Activated CD4-positive, alpha-beta T cell treated with anti-CD3 and anti-CD28 coated beads, Interleukin-2, amount 10 ng/mL, durations not matched to agents 7 days and 5 days (primary cell): ENCODE measurements at regions not wholly inside any gene's neighbourhood (a gene's known extent, or its start where the extent isn't known, plus 50 kb on each side); places are given as distances from the start of the nearest gene placed in this dataset.

Source experiments
- CTCF ChIA-PET: fragments of 350-600 bp; sonication (Branson Sonifier 250); formaldehyde crosslinking; loops from one replicate; lab custom pipeline; 2021; ENCODE audit warnings: antibody characterized with exemption; lab: Charles Lee
- POLR2A ChIA-PET: fragments of 350-600 bp; sonication (Branson Sonifier 250); formaldehyde crosslinking; loops from one replicate; lab custom pipeline; 2021; ENCODE audit warnings: antibody characterized with exemption; lab: Charles Lee
- DNase-seq: peaks from one replicate; pipeline ENCODE4 v3.0.0-alpha.2; 2020
- H3K27ac Mint-ChIP-seq: one replicate; pipeline ENCODE4 v1.8.0; 2021; ENCODE audit warnings: mild to moderate bottlenecking, moderate library complexity, mixed read lengths
- H3K27me3 Mint-ChIP-seq: one replicate; pipeline ENCODE4 v1.8.0; 2021; ENCODE audit warnings: mixed read lengths
- H3K36me3 Mint-ChIP-seq: one replicate; pipeline ENCODE4 v1.8.0; 2021; ENCODE audit warnings: low read depth, mixed read lengths
- H3K4me1 Mint-ChIP-seq: one replicate; pipeline ENCODE4 v1.8.0; 2021; ENCODE audit warnings: mixed read lengths
- H3K4me3 Mint-ChIP-seq: one replicate; pipeline ENCODE4 v1.8.0; 2021; ENCODE audit warnings: mild to moderate bottlenecking, moderate library complexity, mixed read lengths
- H3K9me3 Mint-ChIP-seq: one replicate; pipeline ENCODE4 v1.8.0; 2021; ENCODE audit warnings: mixed read lengths

DNA sequence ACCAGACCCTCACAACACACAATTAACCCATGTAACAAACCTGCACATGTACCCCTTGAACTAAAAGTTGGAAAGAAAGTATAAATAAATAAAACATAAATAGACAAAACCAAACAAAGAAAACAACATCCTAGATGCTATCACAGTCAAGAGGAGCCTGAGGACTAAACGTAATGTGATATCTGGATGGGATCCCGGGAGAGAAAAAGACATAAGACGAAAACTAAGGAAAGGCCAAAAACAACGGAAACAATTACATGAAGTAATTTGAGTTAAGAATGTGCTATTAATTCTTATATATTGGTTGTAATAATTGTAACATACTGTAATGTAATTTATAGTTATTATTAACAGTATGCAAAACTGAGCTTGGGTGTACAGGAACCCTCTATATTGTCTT lies 793.9 kb downstream of the SEMA5A start:
- H3K27me3 Mint-ChIP-seq: no peaks in the 10 kb centered on the region
- no peak for DNase-seq

DNA sequence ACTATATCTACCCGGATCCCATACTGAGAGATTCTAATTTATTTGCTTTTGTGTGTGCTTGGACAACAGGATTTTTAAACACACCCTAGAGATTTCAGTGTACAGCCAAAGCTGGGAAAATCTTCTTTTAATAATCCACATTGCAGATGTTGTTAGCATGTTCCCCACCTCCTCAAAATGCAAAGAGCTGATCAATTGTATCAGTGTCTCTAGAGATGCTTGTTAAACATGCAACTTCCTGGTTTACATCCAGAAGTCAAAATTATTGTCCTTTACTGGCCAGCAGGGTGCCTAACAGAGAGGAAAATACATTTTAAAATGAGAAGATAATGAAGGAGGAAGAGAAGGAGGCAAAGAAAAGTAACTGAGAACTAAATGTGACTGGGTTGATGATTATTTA lies 793.3 kb downstream of the SEMA5A start:
- H3K27ac Mint-ChIP-seq: no peak overlapping the region
- H3K36me3 Mint-ChIP-seq: no peaks in the 10 kb centered on the region
- no peaks in the 10 kb centered on the region for H3K4me1 Mint-ChIP-seq
- CTCF ChIA-PET: no interaction called here
- POLR2A ChIA-PET: no interaction called here
- peaks cover 9% of the 10 kb centered on the region for H3K9me3 Mint-ChIP-seq
- DNase-seq: no peak
- H3K27me3 Mint-ChIP-seq: no peaks in the 10 kb centered on the region
- H3K4me3 Mint-ChIP-seq: no peak overlapping the region

More for the DNA sequence above, 793.9 kb downstream of the SEMA5A start:
- no peak overlapping the region for H3K27ac Mint-ChIP-seq
- H3K4me1 Mint-ChIP-seq: no peaks in the 10 kb centered on the region
- H3K9me3 Mint-ChIP-seq: peaks cover 6% of the 10 kb centered on the region
- H3K36me3 Mint-ChIP-seq: no peaks in the 10 kb centered on the region
- no peak overlapping the region for H3K4me3 Mint-ChIP-seq
- ChIA-PET CTCF (no interaction called here), POLR2A (no interaction called here)

- no peaks in the 10 kb centered on the region for H3K36me3 Mint-ChIP-seq
- peaks cover 24% of the 10 kb centered on the region for H3K9me3 Mint-ChIP-seq
- no peak for DNase-seq
- ChIA-PET POLR2A (no interaction called here), CTCF (no interaction called here)
- H3K27me3 Mint-ChIP-seq: no peaks in the 10 kb centered on the region
- H3K4me1 Mint-ChIP-seq: no peaks in the 10 kb centered on the region
- H3K4me3 Mint-ChIP-seq: no peak overlapping the region
- H3K27ac Mint-ChIP-seq: no peak overlapping the region
Observed at GRCh38 chr5:8756498-8757084, 789.3 kb downstream of the SEMA5A start.

DNA sequence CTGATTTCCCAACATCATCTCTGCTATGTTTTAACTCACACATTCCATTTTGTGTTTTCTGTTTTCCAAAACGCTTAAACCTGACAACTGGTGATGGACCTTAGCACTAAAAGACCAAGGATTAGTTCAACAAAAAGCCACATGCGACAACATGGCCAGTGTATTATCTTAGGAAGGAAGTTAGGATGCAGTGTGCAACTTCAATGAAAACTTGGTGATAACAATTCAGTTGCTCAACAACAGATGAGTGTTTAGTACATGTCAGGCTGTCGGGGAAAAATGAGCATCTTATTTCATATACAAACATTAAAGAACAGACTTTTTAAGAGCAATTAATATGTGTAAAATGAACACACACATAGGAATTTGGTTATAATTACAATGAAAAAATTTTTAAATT lies 780.0 kb downstream of the SEMA5A start:
- H3K9me3 Mint-ChIP-seq: peaks cover 8% of the 10 kb centered on the region
- H3K27me3 Mint-ChIP-seq: no peaks in the 10 kb centered on the region
- CTCF ChIA-PET: no interaction called here
- H3K4me3 Mint-ChIP-seq: no peak overlapping the region
- POLR2A ChIA-PET: no interaction called here
- H3K36me3 Mint-ChIP-seq: no peaks in the 10 kb centered on the region
- H3K27ac Mint-ChIP-seq: no peak overlapping the region
- DNase-seq: no peak
- no peaks in the 10 kb centered on the region for H3K4me1 Mint-ChIP-seq

- H3K27me3 Mint-ChIP-seq: no peaks in the 10 kb centered on the region
- no peaks in the 10 kb centered on the region for H3K4me1 Mint-ChIP-seq
- CTCF ChIA-PET: no interaction called here
- no peak overlapping the region for H3K27ac Mint-ChIP-seq
- peaks cover 5% of the 10 kb centered on the region for H3K9me3 Mint-ChIP-seq
- H3K4me3 Mint-ChIP-seq: no peak overlapping the region
- DNase-seq: no peak
- H3K36me3 Mint-ChIP-seq: no peaks in the 10 kb centered on the region
- POLR2A ChIA-PET: no interaction called here
Observed at GRCh38 chr5:8766448-8766847, 779.4 kb downstream of the SEMA5A start.

DNA sequence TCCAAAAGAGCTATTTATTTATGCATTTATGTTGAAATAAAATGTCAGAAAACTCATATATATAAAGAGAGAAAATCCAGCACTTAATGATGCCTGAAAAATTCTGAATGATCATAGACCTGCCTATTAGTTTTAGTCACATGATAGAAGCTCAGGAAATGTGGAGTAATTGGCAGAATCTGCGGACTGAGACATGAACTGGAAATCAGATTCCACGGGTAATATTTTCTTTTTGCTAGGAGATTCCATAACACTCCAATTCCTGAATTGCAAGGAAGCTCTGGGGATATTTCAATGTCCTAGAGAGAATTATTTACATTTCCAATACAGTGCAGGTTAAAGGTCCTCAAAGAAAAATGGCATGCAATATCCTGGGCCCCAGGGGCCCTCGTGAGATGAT lies 778.8 kb downstream of the SEMA5A start:
- H3K27me3 Mint-ChIP-seq: no peaks in the 10 kb centered on the region
- H3K4me1 Mint-ChIP-seq: no peaks in the 10 kb centered on the region
- peaks cover 3% of the 10 kb centered on the region for H3K9me3 Mint-ChIP-seq
- ChIA-PET CTCF (no interaction called here), POLR2A (no interaction called here)
- DNase-seq: no peak
- no peak overlapping the region for H3K27ac Mint-ChIP-seq
- H3K36me3 Mint-ChIP-seq: no peaks in the 10 kb centered on the region
- H3K4me3 Mint-ChIP-seq: no peak overlapping the region

GRCh38 chr5:8767746-8768145 lies 778.1 kb downstream of the SEMA5A start:
- no peaks in the 10 kb centered on the region for H3K9me3 Mint-ChIP-seq
- H3K27ac Mint-ChIP-seq: no peak overlapping the region
- ChIA-PET POLR2A (no interaction called here), CTCF (no interaction called here)
- H3K4me3 Mint-ChIP-seq: no peak overlapping the region
- no peaks in the 10 kb centered on the region for H3K4me1 Mint-ChIP-seq
- no peaks in the 10 kb centered on the region for H3K36me3 Mint-ChIP-seq
- H3K27me3 Mint-ChIP-seq: no peaks in the 10 kb centered on the region
- no peak for DNase-seq

DNA sequence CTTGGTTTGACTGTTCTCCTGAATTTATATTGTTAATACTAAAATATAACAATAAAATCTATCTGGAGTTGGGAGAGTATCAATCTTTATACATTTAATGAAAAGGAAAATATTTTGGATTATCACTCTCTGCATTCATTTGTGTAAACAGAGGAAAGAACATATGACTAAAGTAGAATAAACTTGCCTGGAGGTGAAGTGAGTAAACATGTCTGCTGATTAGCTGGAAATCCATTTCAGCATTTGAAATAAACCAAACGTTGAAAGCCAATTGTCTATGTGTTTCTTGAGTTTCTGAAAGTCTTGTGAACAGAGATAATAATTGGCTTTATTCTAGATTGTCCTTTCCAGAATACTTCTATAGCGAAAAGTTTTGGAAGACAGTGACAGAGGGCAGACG lies 776.2 kb downstream of the SEMA5A start:
- Mint-ChIP-seq H3K4me3 (no peak overlapping the region), H3K9me3 (no peaks in the 10 kb centered on the region), H3K27me3 (no peaks in the 10 kb centered on the region), H3K27ac (no peak overlapping the region), H3K4me1 (no peaks in the 10 kb centered on the region), H3K36me3 (no peaks in the 10 kb centered on the region)
- no peak for DNase-seq
- POLR2A ChIA-PET: no interaction called here
- CTCF ChIA-PET: no interaction called here

- POLR2A ChIA-PET: no interaction called here
- CTCF ChIA-PET: no interaction called here
- Mint-ChIP-seq H3K27ac (no peak overlapping the region), H3K36me3 (no peaks in the 10 kb centered on the region), H3K4me1 (no peaks in the 10 kb centered on the region), H3K27me3 (no peaks in the 10 kb centered on the region), H3K4me3 (no peak overlapping the region), H3K9me3 (no peaks in the 10 kb centered on the region)
- no peak for DNase-seq
Observed at GRCh38 chr5:8770431-8770830, 775.4 kb downstream of the SEMA5A start.

GRCh38 chr5:8773046-8773615 lies 772.7 kb downstream of the SEMA5A start:
- CTCF ChIA-PET: no interaction called here
- no peak for DNase-seq
- no peaks in the 10 kb centered on the region for H3K27me3 Mint-ChIP-seq
- no peaks in the 10 kb centered on the region for H3K4me1 Mint-ChIP-seq
- POLR2A ChIA-PET: no interaction called here
- no peaks in the 10 kb centered on the region for H3K36me3 Mint-ChIP-seq
- no peak overlapping the region for H3K4me3 Mint-ChIP-seq
- H3K9me3 Mint-ChIP-seq: no peaks in the 10 kb centered on the region
- H3K27ac Mint-ChIP-seq: no peak overlapping the region

- Mint-ChIP-seq H3K9me3 (peaks cover 6% of the 10 kb centered on the region), H3K27me3 (no peaks in the 10 kb centered on the region), H3K27ac (no peak overlapping the region), H3K36me3 (no peaks in the 10 kb centered on the region), H3K4me1 (no peaks in the 10 kb centered on the region), H3K4me3 (no peak overlapping the region)
- POLR2A ChIA-PET: no interaction called here
- DNase-seq: no peak
- CTCF ChIA-PET: no interaction called here
Observed at GRCh38 chr5:8784692-8785091, 761.2 kb downstream of the SEMA5A start.

- Mint-ChIP-seq H3K36me3 (no peaks in the 10 kb centered on the region), H3K4me1 (no peaks in the 10 kb centered on the region), H3K27me3 (no peaks in the 10 kb centered on the region), H3K4me3 (no peak overlapping the region), H3K27ac (no peak overlapping the region), H3K9me3 (peaks cover 12% of the 10 kb centered on the region)
- ChIA-PET POLR2A (no interaction called here), CTCF (no interaction called here)
- DNase-seq: no peak
Observed at GRCh38 chr5:8788246-8788645, 757.6 kb downstream of the SEMA5A start.

- H3K27me3 Mint-ChIP-seq: no peaks in the 10 kb centered on the region
Observed at GRCh38 chr5:8805653-8806052, 740.2 kb downstream of the SEMA5A start.

GRCh38 chr5:8807636-8808035 lies 738.2 kb downstream of the SEMA5A start:
- Mint-ChIP-seq H3K36me3 (no peaks in the 10 kb centered on the region), H3K27ac (no peak overlapping the region), H3K9me3 (peaks cover 24% of the 10 kb centered on the region), H3K4me3 (no peak overlapping the region), H3K27me3 (no peaks in the 10 kb centered on the region), H3K4me1 (no peaks in the 10 kb centered on the region)
- no peak for DNase-seq
- ChIA-PET POLR2A (no interaction called here), CTCF (no interaction called here)

More at GRCh38 chr5:8805653-8806052, 740.2 kb downstream of the SEMA5A start:
- H3K36me3 Mint-ChIP-seq: no peaks in the 10 kb centered on the region
- H3K9me3 Mint-ChIP-seq: peaks cover 22% of the 10 kb centered on the region
- H3K27ac Mint-ChIP-seq: no peak overlapping the region
- no peaks in the 10 kb centered on the region for H3K4me1 Mint-ChIP-seq
- no peak for DNase-seq
- CTCF ChIA-PET: no interaction called here
- H3K4me3 Mint-ChIP-seq: no peak overlapping the region
- POLR2A ChIA-PET: no interaction called here
